ENCODE measurements at regions not wholly inside any gene's neighbourhood (a gene's known extent, or its start where the extent isn't known, plus 50 kb on each side); places are given as distances from the start of the nearest gene placed in this dataset.

DNA sequence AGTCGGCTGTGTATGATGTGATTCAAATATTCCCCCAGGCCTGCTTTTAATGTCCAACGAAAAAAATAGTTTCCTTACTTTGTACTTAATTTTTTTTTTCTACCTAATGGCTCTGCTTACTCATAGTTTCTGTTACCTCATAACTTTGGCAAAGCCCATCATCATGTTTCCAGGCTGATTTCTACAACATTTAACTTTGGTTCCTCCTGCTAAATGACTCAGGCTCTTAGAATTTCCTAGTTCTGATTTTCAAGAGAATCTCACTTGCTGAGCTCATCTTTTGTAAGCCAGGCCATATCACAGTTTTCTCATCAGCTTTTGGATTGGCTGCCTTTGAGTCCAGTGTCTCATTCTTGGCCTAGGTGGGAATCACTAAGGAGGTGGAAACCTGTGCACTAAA lies 323.1 kb downstream of the HDGFL1 start:
- Mint-ChIP-seq H3K9me3 (ENCODE audit: low read depth) (no peaks in the 10 kb centered on the region), H3K4me3 (no peak overlapping the region), H3K27me3 (no peaks in the 10 kb centered on the region), H3K27ac (no peak overlapping the region), H3K4me1 (no peaks in the 10 kb centered on the region), H3K36me3 (ENCODE audit: low read depth) (no peaks in the 10 kb centered on the region)
- intact Hi-C loops (cut with DNase I, micrococcal nuclease): no loop called here
- ChIA-PET POLR2A (no interaction called here), CTCF (interaction anchor here (1.0 kb wide), 1 partner anchor 13 kb away, joined by 3 read pairs; no protein-coding TSS in a partner anchor)
- no peak for ATAC-seq
- DNase-seq: no peak

DNA sequence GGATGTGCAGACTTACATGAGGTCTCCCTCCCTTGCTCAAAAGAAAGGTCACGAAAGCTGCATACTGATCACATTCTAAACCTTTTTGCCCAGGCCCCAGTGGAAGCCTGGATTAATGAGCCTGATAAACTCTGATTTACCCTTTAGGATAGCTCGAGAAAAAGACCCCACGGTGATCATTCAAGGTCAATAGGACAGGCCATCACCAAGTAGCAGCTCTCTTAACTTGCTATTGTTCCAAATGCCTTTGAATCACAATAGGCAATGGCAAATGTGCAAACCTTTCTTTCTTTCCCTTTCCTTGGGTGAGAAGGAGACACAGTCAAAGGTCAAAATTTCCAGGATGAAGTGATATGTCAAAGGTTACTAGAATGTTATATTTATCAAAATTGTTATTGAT lies 327.3 kb downstream of the HDGFL1 start:
- H3K4me1 Mint-ChIP-seq: no peaks in the 10 kb centered on the region
- no peaks in the 10 kb centered on the region for H3K36me3 Mint-ChIP-seq (ENCODE audit: low read depth)
- DNase-seq: no peak
- H3K27me3 Mint-ChIP-seq: no peaks in the 10 kb centered on the region
- H3K4me3 Mint-ChIP-seq: no peak overlapping the region
- POLR2A ChIA-PET: no interaction called here
- ATAC-seq: no peak
- CTCF ChIA-PET: no interaction called here
- H3K9me3 Mint-ChIP-seq (ENCODE audit: low read depth): no peaks in the 10 kb centered on the region
- intact Hi-C loops (cut with DNase I, micrococcal nuclease): no loop called here
- H3K27ac Mint-ChIP-seq: no peak overlapping the region

DNA sequence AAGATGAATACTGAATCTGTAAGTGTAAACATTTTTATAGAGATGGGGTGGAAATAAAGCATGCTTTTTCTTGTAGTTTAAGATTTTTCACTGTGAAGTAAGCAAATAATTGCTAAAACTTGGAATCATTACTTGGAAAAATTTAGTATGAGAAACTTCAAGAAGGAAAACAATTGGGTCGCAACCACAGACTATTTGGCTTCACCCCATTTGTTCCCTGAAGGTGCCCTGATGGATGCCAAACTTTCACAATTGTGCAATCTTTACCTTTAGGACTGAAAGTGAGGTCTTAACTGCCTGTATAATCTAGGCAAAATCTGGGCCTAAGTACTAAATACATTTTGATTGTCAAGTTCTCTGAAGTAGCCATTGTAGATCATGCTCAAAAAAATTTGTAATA lies 330.1 kb downstream of the HDGFL1 start:
- H3K27ac Mint-ChIP-seq: no peak overlapping the region
- H3K9me3 Mint-ChIP-seq (ENCODE audit: low read depth): no peaks in the 10 kb centered on the region
- no peak for DNase-seq
- CTCF ChIA-PET: no interaction called here
- H3K27me3 Mint-ChIP-seq: no peaks in the 10 kb centered on the region
- no peaks in the 10 kb centered on the region for H3K4me1 Mint-ChIP-seq
- H3K4me3 Mint-ChIP-seq: no peak overlapping the region
- intact Hi-C loops (cut with DNase I, micrococcal nuclease): no loop called here
- no peaks in the 10 kb centered on the region for H3K36me3 Mint-ChIP-seq (ENCODE audit: low read depth)
- POLR2A ChIA-PET: interaction anchor here (0.6 kb wide), 1 partner anchor 850 kb away, joined by 8 read pairs; no protein-coding TSS in a partner anchor
- ATAC-seq: no peak

DNA sequence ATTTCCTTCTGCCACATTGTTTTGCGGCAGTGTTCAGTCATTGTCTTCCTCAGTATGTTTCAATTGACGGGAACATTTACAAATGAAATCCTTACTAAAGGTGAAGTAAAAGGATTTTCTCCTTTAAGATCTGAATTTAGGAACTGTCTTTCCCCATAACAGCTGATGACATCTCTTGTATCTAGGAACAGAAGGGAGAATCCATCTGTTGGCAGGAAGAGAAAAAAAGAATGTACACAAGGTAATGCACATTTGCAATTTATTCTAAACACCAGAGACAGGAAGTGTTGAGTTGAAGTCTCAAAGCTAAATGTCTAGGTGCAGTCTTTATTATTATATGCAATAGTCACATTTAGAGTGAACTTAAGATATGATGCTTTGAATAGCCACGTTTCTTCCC lies 334.5 kb downstream of the HDGFL1 start:
- no peaks in the 10 kb centered on the region for H3K27me3 Mint-ChIP-seq
- DNase-seq (no peak), ATAC-seq (no peak)
- no peaks in the 10 kb centered on the region for H3K9me3 Mint-ChIP-seq (ENCODE audit: low read depth)
- H3K36me3 Mint-ChIP-seq (ENCODE audit: low read depth): no peaks in the 10 kb centered on the region
- intact Hi-C loops (cut with DNase I, micrococcal nuclease): no loop called here
- no peak overlapping the region for H3K4me3 Mint-ChIP-seq
- no peak overlapping the region for H3K27ac Mint-ChIP-seq
- CTCF ChIA-PET: no interaction called here
- POLR2A ChIA-PET: no interaction called here
- no peaks in the 10 kb centered on the region for H3K4me1 Mint-ChIP-seq

- H3K36me3 Mint-ChIP-seq (ENCODE audit: low read depth): no peaks in the 10 kb centered on the region
- ChIA-PET POLR2A (no interaction called here), CTCF (no interaction called here)
- no peaks in the 10 kb centered on the region for H3K27me3 Mint-ChIP-seq
- no peak for DNase-seq
- H3K27ac Mint-ChIP-seq: no peak overlapping the region
- no peak for ATAC-seq
- intact Hi-C loops (cut with DNase I, micrococcal nuclease): no loop called here
- H3K4me3 Mint-ChIP-seq: no peak overlapping the region
- H3K4me1 Mint-ChIP-seq: no peaks in the 10 kb centered on the region
- no peaks in the 10 kb centered on the region for H3K9me3 Mint-ChIP-seq (ENCODE audit: low read depth)
Observed at GRCh38 chr6:22904431-22904830, 335.1 kb downstream of the HDGFL1 start.

DNA sequence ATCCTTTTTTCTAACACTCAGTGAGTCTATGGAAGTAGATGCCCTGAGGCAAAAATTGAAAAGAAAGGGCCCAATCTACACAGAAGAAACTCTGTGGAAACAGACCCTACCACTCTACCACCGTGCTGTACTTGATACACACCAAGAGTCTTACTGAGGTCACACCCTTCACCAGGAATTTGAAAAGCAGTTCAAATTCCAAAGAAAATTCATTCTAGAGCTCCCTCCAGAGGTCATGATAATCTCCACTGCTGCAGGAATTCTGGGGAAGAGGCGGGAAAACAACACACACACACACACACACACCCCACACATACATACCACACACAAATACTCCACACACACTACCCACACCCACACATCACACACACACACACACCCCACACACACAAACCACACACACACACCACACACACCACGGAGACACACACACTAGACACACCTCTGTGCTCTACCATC lies 336.8 kb downstream of the HDGFL1 start:
- no peak for DNase-seq
- ATAC-seq: no peak
- Mint-ChIP-seq H3K9me3 (ENCODE audit: low read depth) (no peaks in the 10 kb centered on the region), H3K36me3 (ENCODE audit: low read depth) (no peaks in the 10 kb centered on the region), H3K4me3 (no peak overlapping the region), H3K27me3 (no peaks in the 10 kb centered on the region), H3K4me1 (no peaks in the 10 kb centered on the region), H3K27ac (no peak overlapping the region)
- intact Hi-C loops (cut with DNase I, micrococcal nuclease): no loop called here
- ChIA-PET POLR2A (no interaction called here), CTCF (no interaction called here)

DNA sequence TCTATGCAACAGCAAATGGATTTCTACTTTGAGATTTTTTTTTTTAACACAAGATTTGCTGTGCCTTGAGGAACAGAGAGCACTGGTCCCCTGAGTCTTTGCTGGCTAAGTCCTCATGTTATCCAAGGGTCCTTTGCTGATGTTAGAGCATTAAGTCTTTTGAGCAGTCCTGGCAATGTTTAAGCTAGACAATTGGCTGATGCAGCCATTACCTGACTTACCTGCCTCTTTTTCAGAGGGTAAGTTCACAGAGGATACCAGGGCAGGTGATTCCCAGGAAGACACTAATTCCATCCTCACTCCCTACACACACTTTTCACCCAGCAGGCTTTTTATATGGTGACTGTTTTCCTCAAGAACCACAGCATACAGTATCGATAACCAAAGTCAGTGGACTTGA lies 337.7 kb downstream of the HDGFL1 start:
- Mint-ChIP-seq H3K36me3 (ENCODE audit: low read depth) (no peaks in the 10 kb centered on the region), H3K4me3 (no peak overlapping the region), H3K27ac (no peak overlapping the region), H3K4me1 (no peaks in the 10 kb centered on the region), H3K9me3 (ENCODE audit: low read depth) (no peaks in the 10 kb centered on the region), H3K27me3 (no peaks in the 10 kb centered on the region)
- intact Hi-C loops (cut with DNase I, micrococcal nuclease): no loop called here
- ChIA-PET CTCF (no interaction called here), POLR2A (interaction anchor here (0.6 kb wide), 1 partner anchor 44 kb away, joined by 6 read pairs; no protein-coding TSS in a partner anchor)
- DNase-seq: no peak
- no peak for ATAC-seq

GRCh38 chr6:22910370-22910769 lies 341.0 kb downstream of the HDGFL1 start:
- CTCF ChIA-PET: no interaction called here

DNA sequence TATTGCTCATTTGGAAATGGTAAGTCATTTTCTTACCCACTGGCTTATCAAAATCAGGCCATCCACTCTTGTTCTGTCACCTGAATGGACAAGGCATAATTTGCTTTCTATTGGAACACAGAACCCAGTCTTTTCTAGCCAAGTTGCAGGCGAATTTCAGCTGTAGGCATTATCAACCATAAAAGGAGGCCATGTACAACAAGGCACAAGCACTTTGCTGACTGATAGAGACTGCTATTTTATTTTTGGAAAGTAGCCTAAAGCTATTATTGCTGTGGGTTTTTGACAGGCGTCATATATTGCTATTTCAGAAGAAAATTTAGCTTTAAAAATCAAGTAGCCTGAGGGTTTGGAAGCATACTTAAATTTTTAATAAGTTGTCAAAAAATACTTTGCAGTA lies 344.2 kb downstream of the HDGFL1 start:
- ChIA-PET CTCF (no interaction called here), POLR2A (no interaction called here)
- peaks cover 2% of the 10 kb centered on the region for H3K9me3 Mint-ChIP-seq (ENCODE audit: low read depth)
- H3K4me3 Mint-ChIP-seq: no peak overlapping the region
- no peak for ATAC-seq
- H3K4me1 Mint-ChIP-seq: no peaks in the 10 kb centered on the region
- no peaks in the 10 kb centered on the region for H3K36me3 Mint-ChIP-seq (ENCODE audit: low read depth)
- H3K27ac Mint-ChIP-seq: no peak overlapping the region
- H3K27me3 Mint-ChIP-seq: no peaks in the 10 kb centered on the region
- no peak for DNase-seq
- intact Hi-C loops (cut with DNase I, micrococcal nuclease): no loop called here

More at GRCh38 chr6:22910370-22910769, 341.0 kb downstream of the HDGFL1 start:
- no peak for DNase-seq
- POLR2A ChIA-PET: no interaction called here
- intact Hi-C loops (cut with DNase I, micrococcal nuclease): no loop called here
- H3K27ac Mint-ChIP-seq: no peak overlapping the region
- ATAC-seq: no peak
- no peaks in the 10 kb centered on the region for H3K27me3 Mint-ChIP-seq
- no peaks in the 10 kb centered on the region for H3K9me3 Mint-ChIP-seq (ENCODE audit: low read depth)
- H3K4me3 Mint-ChIP-seq: no peak overlapping the region
- H3K36me3 Mint-ChIP-seq (ENCODE audit: low read depth): no peaks in the 10 kb centered on the region
- H3K4me1 Mint-ChIP-seq: no peaks in the 10 kb centered on the region

GRCh38 chr6:22917344-22917743 lies 348.0 kb downstream of the HDGFL1 start:
- Mint-ChIP-seq H3K9me3 (ENCODE audit: low read depth) (peaks cover 2% of the 10 kb centered on the region), H3K27me3 (peaks cover 2% of the 10 kb centered on the region), H3K4me3 (no peak overlapping the region), H3K27ac (no peak overlapping the region), H3K36me3 (ENCODE audit: low read depth) (no peaks in the 10 kb centered on the region), H3K4me1 (no peaks in the 10 kb centered on the region)
- POLR2A ChIA-PET: no interaction called here
- intact Hi-C loops (cut with DNase I, micrococcal nuclease): no loop called here
- no peak for DNase-seq
- CTCF ChIA-PET: interaction anchor here (0.6 kb wide), 1 partner anchor 1593 kb away, joined by 3 read pairs; no protein-coding TSS in a partner anchor
- ATAC-seq: no peak

GRCh38 chr6:22921828-22922227 lies 352.5 kb downstream of the HDGFL1 start:
- ChIA-PET POLR2A (no interaction called here), CTCF (no interaction called here)
- ATAC-seq (no peak), DNase-seq (no peak)
- Mint-ChIP-seq H3K27ac (no peak overlapping the region), H3K4me3 (no peak overlapping the region), H3K9me3 (ENCODE audit: low read depth) (no peaks in the 10 kb centered on the region), H3K27me3 (peaks cover 2% of the 10 kb centered on the region), H3K4me1 (no peaks in the 10 kb centered on the region), H3K36me3 (ENCODE audit: low read depth) (no peaks in the 10 kb centered on the region)
- intact Hi-C loops (cut with DNase I, micrococcal nuclease): no loop called here

- H3K4me1 Mint-ChIP-seq: peaks cover 4% of the 10 kb centered on the region
- no peak for ATAC-seq
- no peaks in the 10 kb centered on the region for H3K27me3 Mint-ChIP-seq
- no peak overlapping the region for H3K27ac Mint-ChIP-seq
- DNase-seq: no peak
- ChIA-PET CTCF (no interaction called here), POLR2A (no interaction called here)
- intact Hi-C loops (cut with DNase I, micrococcal nuclease): no loop called here
- no peak overlapping the region for H3K4me3 Mint-ChIP-seq
- no peaks in the 10 kb centered on the region for H3K9me3 Mint-ChIP-seq (ENCODE audit: low read depth)
- H3K36me3 Mint-ChIP-seq (ENCODE audit: low read depth): no peaks in the 10 kb centered on the region
Observed at GRCh38 chr6:22925304-22925835, 356.0 kb downstream of the HDGFL1 start.

Data from activated CD4-positive, alpha-beta T cell treated with anti-CD3 and anti-CD28 coated beads for 36 hours (primary cell).